Lower lobe of right lung (tissue), 2 donors: ENCODE measurements at regions not wholly inside any gene's neighbourhood (a gene's known extent, or its start where the extent isn't known, plus 50 kb on each side); places are given as distances from the start of the nearest gene placed in this dataset.
"Not testable (repeated sequence)": the region's sequence is repeated elsewhere in the genome, so short reads cannot be mapped to it uniquely, and the experiment has no call there.

Source experiments
- ATAC-seq, 2 donors: fragments of 200-7000 bp; cut with Tn5 transposase; one replicate each; pipeline ENCODE4 v1.9.1; 2020 to 2022; ENCODE audit warnings: mild to moderate bottlenecking in 2 of 2, moderate library complexity in 2 of 2
- DNase-seq: peaks from one replicate; pipeline ENCODE4 v3.0.0-alpha.2; 2020
- H3K27ac ChIP-seq: fragments of 200-600 bp; one replicate; pipeline ENCODE4 v1.8.0; 2022
- H3K27me3 ChIP-seq: fragments of 200-600 bp; one replicate; pipeline ENCODE4 v1.8.0; 2022; ENCODE audit warnings: low read depth
- H3K36me3 ChIP-seq: fragments of 200-600 bp; one replicate; pipeline ENCODE4 v1.8.0; 2022; ENCODE audit warnings: mild to moderate bottlenecking
- H3K4me1 ChIP-seq: fragments of 200-600 bp; one replicate; pipeline ENCODE4 v1.8.0; 2022
- H3K4me3 ChIP-seq: fragments of 200-600 bp; one replicate; pipeline ENCODE4 v1.8.0; 2022; ENCODE audit warnings: mild to moderate bottlenecking
- H3K9me3 ChIP-seq: fragments of 200-600 bp; one replicate; pipeline ENCODE4 v1.8.0; 2022
- CTCF ChIP-seq: fragments of 200-600 bp; IDR thresholded peaks from one replicate; pipeline ENCODE4 v1.8.0; 2022; ENCODE audit warnings: antibody characterized with exemption, mild to moderate bottlenecking
- intact Hi-C: fragments of 100-400 bp; cut with DNase I; formaldehyde crosslinking; loops from one replicate; pipeline ENCODE4 v1.11.0; 2022
- donor health status: DM: no; HTN: yes; CAD: no; lungs with severe emphysema.

GRCh38 chr2:116537811-116538210 is 1276.7 kb upstream of the DDX18 start:
- DNase-seq, result no peak
- no peak for ATAC-seq
- no peak overlapping the region for H3K27ac ChIP-seq
- H3K9me3 ChIP-seq, result no peaks in the 10 kb centered on the region
- no peaks in the 10 kb centered on the region for H3K36me3 ChIP-seq
- H3K27me3 ChIP-seq, result no peaks in the 10 kb centered on the region
- no peaks in the 10 kb centered on the region for H3K4me1 ChIP-seq
- intact Hi-C loops, result no loop called here
- no peak for TF ChIP-seq CTCF
- no peak overlapping the region for H3K4me3 ChIP-seq

- H3K27ac ChIP-seq, result no peak overlapping the region
- H3K4me3 ChIP-seq, result no peak overlapping the region
- ATAC-seq, result no peak
- H3K27me3 ChIP-seq, result no peaks in the 10 kb centered on the region
- no peaks in the 10 kb centered on the region for H3K36me3 ChIP-seq
- no peaks in the 10 kb centered on the region for H3K9me3 ChIP-seq
- H3K4me1 ChIP-seq, result no peaks in the 10 kb centered on the region
- DNase-seq, result no peak
- TF ChIP-seq CTCF, result no peak
- intact Hi-C loops, result no loop called here
Measured at GRCh38 chr2:116545286-116546068, 1269.0 kb upstream of the DDX18 start.

GRCh38 chr2:116552738-116553419 is 1261.6 kb upstream of the DDX18 start:
- H3K27me3 ChIP-seq, ATAC-seq, H3K9me3 ChIP-seq, H3K4me1 ChIP-seq, H3K36me3 ChIP-seq, H3K4me3 ChIP-seq, DNase-seq, intact Hi-C loops, H3K27ac ChIP-seq: not testable (repeated sequence)

- intact Hi-C loops, result no loop called here
- Histone ChIP-seq H3K4me1 (no peaks in the 10 kb centered on the region), H3K4me3 (no peak overlapping the region), H3K9me3 (peaks cover 5% of the 10 kb centered on the region), H3K27ac (no peak overlapping the region), H3K36me3 (no peaks in the 10 kb centered on the region), H3K27me3 (no peaks in the 10 kb centered on the region)
- no peak for ATAC-seq
- no peak for DNase-seq
- no peak for TF ChIP-seq CTCF
Measured at GRCh38 chr2:116580209-116580608, 1234.3 kb upstream of the DDX18 start.

- Histone ChIP-seq H3K27ac (no peak overlapping the region), H3K36me3 (no peaks in the 10 kb centered on the region), H3K4me3 (no peak overlapping the region), H3K4me1 (no peaks in the 10 kb centered on the region), H3K9me3 (peaks cover 5% of the 10 kb centered on the region), H3K27me3 (no peaks in the 10 kb centered on the region)
- no peak for TF ChIP-seq CTCF
- intact Hi-C loops, result no loop called here
- no peak for ATAC-seq
- no peak for DNase-seq
Measured at GRCh38 chr2:116582850-116583249, 1231.6 kb upstream of the DDX18 start.

GRCh38 chr2:116585669-116586327 is 1228.7 kb upstream of the DDX18 start:
- Histone ChIP-seq H3K9me3 (no peaks in the 10 kb centered on the region), H3K27me3 (no peaks in the 10 kb centered on the region), H3K4me3 (no peak overlapping the region), H3K27ac (no peak overlapping the region), H3K36me3 (no peaks in the 10 kb centered on the region), H3K4me1 (no peaks in the 10 kb centered on the region)
- ATAC-seq, result no peak
- intact Hi-C loops, result no loop called here
- TF ChIP-seq CTCF, result no peak
- no peak for DNase-seq
